Vagina (tissue), 2 donors: ENCODE measurements at regions not wholly inside any gene's neighbourhood (a gene's known extent, or its start where the extent isn't known, plus 50 kb on each side); places are given as distances from the start of the nearest gene placed in this dataset.

Source experiments
- DNase-seq, 2 donors: peaks; one replicate each; pipeline ENCODE4 v3.0.0-alpha.2; 2017; ENCODE audit errors: extremely low spot score in 2 of 2
- H3K27ac ChIP-seq: fragments of 200-600 bp; sonication (generic); one replicate; pipeline ENCODE4 v1.5.1; 2019
- H3K27me3 ChIP-seq: fragments of 200-600 bp; sonication (generic); one replicate; pipeline ENCODE4 v1.5.1; 2019
- H3K36me3 ChIP-seq, 2 donors: fragments of 200-600 bp; sonication (generic); one replicate each; pipeline ENCODE4 v1.5.1; 2017 to 2019
- H3K4me1 ChIP-seq: fragments of 200-600 bp; sonication (generic); one replicate; pipeline ENCODE4 v1.5.1; 2019
- H3K4me3 ChIP-seq, 2 donors: fragments of 200-600 bp; sonication (generic); 1 replicate in 1 of 2; 2 replicates in 1 of 2; pipeline ENCODE4 v1.5.1; 2016 to 2019
- H3K9me3 ChIP-seq: fragments of 200-600 bp; sonication (generic); one replicate; pipeline ENCODE4 v1.5.1; 2019
- CTCF ChIP-seq, 3 experiments: fragments of 450-650 bp in 2 of 3; fragments of 200-600 bp in 1 of 3; sonication (generic) in 1 of 3; IDR thresholded peaks; one replicate each; pipeline ENCODE4 v1.5.1; 2017 to 2019; ENCODE audit warnings: antibody characterized with exemption in 3 of 3, mild to moderate bottlenecking in 2 of 3, moderate library complexity in 2 of 3
- POLR2A ChIP-seq, 2 donors: fragments of 450-650 bp; IDR thresholded peaks; one replicate each; pipeline ENCODE4 v1.6.1; 2017; ENCODE audit warnings: antibody characterized with exemption in 2 of 2, mild to moderate bottlenecking in 2 of 2, moderate library complexity in 2 of 2
- POLR2AphosphoS5 ChIP-seq, 2 donors: sonication (generic); formaldehyde crosslinking; IDR thresholded peaks; one replicate each; pipeline ENCODE4 v1.9.0; 2017; ENCODE audit warnings: antibody characterized with exemption in 2 of 2, mild to moderate bottlenecking in 2 of 2, low read depth in 1 of 2; ENCODE audit not compliant: insufficient read depth in 1 of 2
- intact Hi-C: fragments of 100-400 bp; cut with DNase I; formaldehyde crosslinking; loops from one replicate; pipeline ENCODE4 v1.15.1; 2023

GRCh38 chr5:93006915-93007314 is 574.1 kb downstream of the NR2F1-AS1 start:
- Histone ChIP-seq H3K27ac (no peak overlapping the region), H3K4me3 (no peak overlapping the region), H3K36me3 (no peaks in the 10 kb centered on the region), H3K4me1 (no peaks in the 10 kb centered on the region), H3K9me3 (no peaks in the 10 kb centered on the region), H3K27me3 (no peaks in the 10 kb centered on the region)
- DNase-seq, result no peak
- intact Hi-C loops, result no loop called here
- TF ChIP-seq POLR2AphosphoS5 (IDR thresholded peaks at IDR 0.05; ENCODE audit: insufficient read depth in 1 of 2, low read depth in 1 of 2), result no peak
- TF ChIP-seq CTCF (IDR thresholded peaks at IDR 0.05), result no peak
- TF ChIP-seq POLR2A (IDR thresholded peaks at IDR 0.05), result no peak

DNA sequence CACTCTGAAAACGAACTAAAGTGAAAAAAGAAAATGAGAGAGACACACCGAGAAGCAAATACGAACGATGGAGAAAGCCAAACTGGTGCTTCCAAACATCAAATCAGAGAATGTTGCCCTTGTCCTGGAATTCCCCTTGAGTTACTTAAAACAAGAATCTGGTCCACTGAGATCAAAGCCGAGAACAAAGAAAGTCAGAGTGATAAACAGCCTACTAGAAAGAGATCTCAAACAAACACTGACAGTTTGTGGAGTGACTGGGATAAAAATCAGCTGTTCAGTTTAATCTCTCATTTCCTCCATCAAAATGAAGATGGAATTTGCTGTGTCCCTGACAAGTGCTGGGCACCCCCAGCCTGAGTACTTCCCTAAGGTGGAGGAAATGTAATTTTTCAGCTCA is 582.6 kb downstream of the NR2F1-AS1 start:
- no peaks in the 10 kb centered on the region for H3K27me3 ChIP-seq
- no peak overlapping the region for H3K4me3 ChIP-seq
- intact Hi-C loops, result no loop called here
- H3K9me3 ChIP-seq, result no peaks in the 10 kb centered on the region
- no peaks in the 10 kb centered on the region for H3K4me1 ChIP-seq
- no peaks in the 10 kb centered on the region for H3K36me3 ChIP-seq
- H3K27ac ChIP-seq, result no peak overlapping the region
- DNase-seq, result no peak
- TF ChIP-seq POLR2AphosphoS5 (IDR thresholded peaks at IDR 0.05; ENCODE audit: insufficient read depth in 1 of 2, low read depth in 1 of 2) (no peak), CTCF (IDR thresholded peaks at IDR 0.05) (no peak), POLR2A (IDR thresholded peaks at IDR 0.05) (no peak)

DNA sequence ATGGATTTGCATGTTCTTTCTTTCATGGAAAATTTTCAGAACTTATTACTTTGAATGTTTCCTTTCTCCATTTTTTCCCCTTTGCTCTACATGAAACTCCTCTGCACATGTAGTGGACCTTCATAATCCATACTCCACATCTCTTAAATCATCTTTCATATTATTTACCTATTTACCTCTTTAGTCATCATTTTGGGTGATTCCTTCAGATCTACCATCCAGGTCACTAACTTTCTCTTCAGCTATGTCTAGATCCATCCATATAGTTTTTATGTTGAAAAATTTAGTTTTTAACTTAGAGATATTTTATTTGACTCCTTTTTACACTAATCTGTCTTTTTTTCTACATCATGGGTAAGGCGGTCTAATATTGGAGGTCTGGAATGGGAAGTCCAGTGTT is 586.6 kb downstream of the NR2F1-AS1 start:
- no peaks in the 10 kb centered on the region for H3K36me3 ChIP-seq
- H3K27me3 ChIP-seq, result no peaks in the 10 kb centered on the region
- no peaks in the 10 kb centered on the region for H3K9me3 ChIP-seq
- intact Hi-C loops, result no loop called here
- no peak overlapping the region for H3K27ac ChIP-seq
- TF ChIP-seq POLR2A (IDR thresholded peaks at IDR 0.05) (no peak), POLR2AphosphoS5 (IDR thresholded peaks at IDR 0.05; ENCODE audit: insufficient read depth in 1 of 2, low read depth in 1 of 2) (no peak), CTCF (IDR thresholded peaks at IDR 0.05) (no peak)
- H3K4me1 ChIP-seq, result peaks cover 7% of the 10 kb centered on the region
- H3K4me3 ChIP-seq, result no peak overlapping the region
- DNase-seq, result no peak

DNA sequence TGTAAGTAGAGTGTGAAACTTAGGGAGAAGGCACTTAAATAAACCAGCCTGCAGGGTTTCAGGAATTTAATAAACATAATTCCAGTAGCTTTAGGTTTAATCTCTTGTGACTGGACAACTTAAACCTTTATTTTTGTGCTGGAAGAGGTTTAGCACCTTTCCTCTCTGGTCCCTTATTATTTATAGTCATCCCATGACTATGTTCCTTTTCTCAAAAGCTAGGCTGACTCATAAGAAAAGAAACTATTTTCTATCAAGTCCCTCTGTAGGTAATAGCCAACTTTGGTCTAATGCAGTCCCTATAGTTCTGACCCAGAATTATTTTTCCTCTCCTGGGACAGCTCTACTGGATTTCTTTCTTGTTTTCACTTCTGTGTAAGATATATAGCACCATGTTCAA is 588.9 kb downstream of the NR2F1-AS1 start:
- Histone ChIP-seq H3K27ac (no peak overlapping the region), H3K4me3 (no peak overlapping the region), H3K9me3 (no peaks in the 10 kb centered on the region), H3K4me1 (peaks cover 7% of the 10 kb centered on the region), H3K36me3 (no peaks in the 10 kb centered on the region), H3K27me3 (no peaks in the 10 kb centered on the region)
- intact Hi-C loops, result no loop called here
- no peak for DNase-seq
- no peak for TF ChIP-seq CTCF (IDR thresholded peaks at IDR 0.05)
- TF ChIP-seq POLR2A (IDR thresholded peaks at IDR 0.05), result no peak
- TF ChIP-seq POLR2AphosphoS5 (IDR thresholded peaks at IDR 0.05; ENCODE audit: insufficient read depth in 1 of 2, low read depth in 1 of 2), result no peak

DNA sequence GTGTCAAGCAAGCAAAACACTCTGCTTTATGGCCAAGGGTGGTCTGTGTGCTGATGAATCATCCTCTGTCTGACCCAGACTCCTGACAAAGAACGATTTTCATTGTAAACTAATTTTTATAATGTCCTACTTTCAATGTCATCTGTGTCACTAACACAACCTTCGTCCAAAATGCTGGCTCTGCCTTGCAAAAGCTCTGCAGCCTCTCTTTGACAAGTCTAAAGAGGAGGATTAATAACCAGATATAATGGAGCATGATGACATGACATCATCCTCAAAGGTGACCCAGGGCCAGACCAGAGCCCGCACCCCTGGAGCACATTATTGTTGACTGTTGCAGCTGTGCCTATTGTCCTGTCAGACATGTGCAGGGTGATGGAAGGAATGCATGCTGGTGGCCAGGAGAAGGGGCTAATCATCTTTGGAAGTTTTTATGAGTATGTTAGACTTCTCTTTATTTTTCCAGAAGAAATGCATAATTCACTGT is 589.4 kb downstream of the NR2F1-AS1 start:
- no peaks in the 10 kb centered on the region for H3K36me3 ChIP-seq
- TF ChIP-seq POLR2AphosphoS5 (IDR thresholded peaks at IDR 0.05; ENCODE audit: insufficient read depth in 1 of 2, low read depth in 1 of 2), result no peak
- H3K27ac ChIP-seq, result no peak overlapping the region
- H3K4me3 ChIP-seq, result no peak overlapping the region
- H3K4me1 ChIP-seq, result peaks cover 7% of the 10 kb centered on the region
- DNase-seq, result no peak
- no peaks in the 10 kb centered on the region for H3K9me3 ChIP-seq
- intact Hi-C loops, result no loop called here
- H3K27me3 ChIP-seq, result no peaks in the 10 kb centered on the region
